WTC11 (cell line): ENCODE measurements at regions not wholly inside any gene's neighbourhood (a gene's known extent, or its start where the extent isn't known, plus 50 kb on each side); places are given as distances from the start of the nearest gene placed in this dataset.

Source experiments
- ATAC-seq: fragments of 200-7000 bp; cut with Tn5 transposase; 2 replicates; pipeline ENCODE4 v1.10.0; 2021; ENCODE audit warnings: mild to moderate bottlenecking, moderate library complexity
- CTCF ChIA-PET: fragments of 300-600 bp; sonication (Branson Sonifier 250); formaldehyde crosslinking; loops from one replicate; lab custom pipeline; 2021; ENCODE audit warnings: antibody characterized with exemption; lab: Charles Lee
- POLR2A ChIA-PET: fragments of 350-600 bp; sonication (Branson Sonifier 250); formaldehyde crosslinking; loops from one replicate; lab custom pipeline; 2021; ENCODE audit warnings: antibody characterized with exemption; lab: Charles Lee
- DNase-seq: peaks from one replicate; pipeline ENCODE4 v3.0.0; 2021; ENCODE audit warnings: low spot score
- H3K27ac Mint-ChIP-seq: 2 replicates; pipeline ENCODE4 v1.8.0; 2021; ENCODE audit warnings: mixed read lengths
- H3K27me3 Mint-ChIP-seq: 2 replicates; pipeline ENCODE4 v1.8.0; 2021; ENCODE audit warnings: low read depth, mild to moderate bottlenecking, moderate library complexity, mixed read lengths
- H3K36me3 Mint-ChIP-seq: 2 replicates; pipeline ENCODE4 v1.8.0; 2021; ENCODE audit warnings: mixed read lengths
- H3K4me1 Mint-ChIP-seq: 2 replicates; pipeline ENCODE4 v1.8.0; 2022; ENCODE audit warnings: mixed read lengths
- H3K4me3 Mint-ChIP-seq: 2 replicates; pipeline ENCODE4 v1.8.0; 2021; ENCODE audit warnings: mild to moderate bottlenecking, moderate library complexity, mixed read lengths
- H3K9me3 Mint-ChIP-seq: 2 replicates; pipeline ENCODE4 v1.8.0; 2021; ENCODE audit warnings: mixed read lengths
- ATF1 ChIP-seq: sonication (generic); formaldehyde crosslinking; IDR thresholded peaks from 2 replicates; pipeline ENCODE4 v1.8.1; 2023; ENCODE audit warnings: mild to moderate bottlenecking, moderate library complexity, missing genetic modification reagents
- E2F1 ChIP-seq: sonication (generic); formaldehyde crosslinking; IDR thresholded peaks from 2 replicates; pipeline ENCODE4 v1.8.0; 2022; ENCODE audit warnings: mild to moderate bottlenecking, missing genetic modification reagents
- FOXK1 ChIP-seq: sonication (generic); formaldehyde crosslinking; IDR thresholded peaks from 2 replicates; pipeline ENCODE4 v1.8.0; 2022; ENCODE audit warnings: mild to moderate bottlenecking, moderate library complexity, missing genetic modification reagents
- GABPB1 ChIP-seq: sonication (generic); formaldehyde crosslinking; IDR thresholded peaks from 2 replicates; pipeline ENCODE4 v1.8.1; 2023; ENCODE audit warnings: mild to moderate bottlenecking, missing genetic modification reagents
- IRF1 ChIP-seq: sonication (generic); formaldehyde crosslinking; IDR thresholded peaks from 2 replicates; pipeline ENCODE4 v1.8.0; 2023; ENCODE audit warnings: missing genetic modification reagents
- KAT7 ChIP-seq: sonication (generic); formaldehyde crosslinking; IDR thresholded peaks from 2 replicates; pipeline ENCODE4 v1.8.1; 2023; ENCODE audit warnings: missing genetic modification reagents, mild to moderate bottlenecking, borderline replicate concordance
- NR3C1 ChIP-seq: sonication (generic); formaldehyde crosslinking; conservative IDR thresholded peaks from 2 replicates; pipeline ENCODE4 v1.8.1; 2023; ENCODE audit warnings: low read depth, mild to moderate bottlenecking, missing genetic modification reagents
- SMAD4 ChIP-seq: sonication (generic); formaldehyde crosslinking; IDR thresholded peaks from 2 replicates; pipeline ENCODE4 v1.8.0; 2022; ENCODE audit warnings: mild to moderate bottlenecking, missing genetic modification reagents
- SOX15 ChIP-seq: fragments of 250-450 bp; sonication (Bioruptor Pico); IDR thresholded peaks from 2 replicates; pipeline ENCODE4 v1.9.0; 2021; ENCODE audit warnings: mild to moderate bottlenecking
- SP1 ChIP-seq: sonication (generic); formaldehyde crosslinking; conservative IDR thresholded peaks from 2 replicates; pipeline ENCODE4 v1.8.1; 2022; ENCODE audit warnings: missing genetic modification reagents
- TCF7 ChIP-seq: sonication (generic); formaldehyde crosslinking; IDR thresholded peaks from 2 replicates; pipeline ENCODE4 v1.8.0; 2022; ENCODE audit warnings: mild to moderate bottlenecking, low read depth, missing genetic modification reagents, moderate library complexity
- ZNF138 ChIP-seq: sonication (generic); formaldehyde crosslinking; conservative IDR thresholded peaks from 2 replicates; pipeline ENCODE4 v1.8.1; 2022; ENCODE audit warnings: mild to moderate bottlenecking, moderate library complexity, missing genetic modification reagents
- ZNF281 ChIP-seq: sonication (generic); formaldehyde crosslinking; IDR thresholded peaks from 2 replicates; pipeline ENCODE4 v1.8.0; 2023; ENCODE audit warnings: mild to moderate bottlenecking, missing genetic modification reagents
- ZNF532 ChIP-seq: fragments of 250-450 bp; sonication (Bioruptor Pico); IDR thresholded peaks from 2 replicates; pipeline ENCODE4 v1.9.0; 2021; ENCODE audit warnings: mild to moderate bottlenecking, borderline replicate concordance
- TF ChIP-seq, protein P1 (sequence below): sonication (generic); formaldehyde crosslinking; IDR thresholded peaks from 2 replicates; pipeline ENCODE4 v1.8.1; 2022; ENCODE audit warnings: missing genetic modification reagents, borderline replicate concordance
- TF ChIP-seq, protein P2 (sequence below): fragments of 250-450 bp; sonication (Bioruptor Pico); IDR thresholded peaks from 2 replicates; pipeline ENCODE4 v1.9.0; 2021; ENCODE audit warnings: mild to moderate bottlenecking
- TF ChIP-seq, protein P3 (sequence below): sonication (generic); formaldehyde crosslinking; conservative IDR thresholded peaks from 2 replicates; pipeline ENCODE4 v1.8.1; 2022; ENCODE audit warnings: mild to moderate bottlenecking, missing genetic modification reagents

DNA sequence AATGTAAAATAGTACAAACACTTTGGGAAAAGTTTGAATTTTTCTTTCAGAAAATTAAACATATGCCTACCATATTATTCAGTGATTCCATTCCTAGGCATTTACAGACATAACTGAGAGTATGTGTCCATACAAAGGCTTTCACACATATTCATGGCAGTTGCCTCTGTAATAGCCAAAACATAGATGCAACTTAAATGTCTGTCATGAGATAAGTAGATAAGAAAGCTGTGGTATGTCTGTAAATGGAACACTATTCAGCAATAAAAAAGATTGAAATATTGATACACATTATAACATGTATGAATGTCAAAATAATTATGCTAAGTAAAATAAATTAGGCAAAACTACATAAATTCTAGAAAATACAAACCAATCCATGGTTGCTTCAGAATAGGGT, 964.5 kb upstream of the MBL2 start:
- DNase-seq (no peak), ATAC-seq (no peak)
- H3K27ac Mint-ChIP-seq: no peak overlapping the region
- H3K4me1 Mint-ChIP-seq: no peaks in the 10 kb centered on the region
- no peaks in the 10 kb centered on the region for H3K36me3 Mint-ChIP-seq
- ChIA-PET POLR2A (no interaction called here), CTCF (no interaction called here)
- peaks cover 11% of the 10 kb centered on the region for H3K9me3 Mint-ChIP-seq
- H3K27me3 Mint-ChIP-seq: no peaks in the 10 kb centered on the region
- H3K4me3 Mint-ChIP-seq: no peak overlapping the region
- TF ChIP-seq KAT7 (no peak), GABPB1 (CRISPR knock-in tag) (no peak), ATF1 (CRISPR knock-in tag) (no peak), E2F1 (CRISPR knock-in tag) (no peak), IRF1 (CRISPR knock-in tag) (no peak)
- TF ChIP-seq, protein P1, sequence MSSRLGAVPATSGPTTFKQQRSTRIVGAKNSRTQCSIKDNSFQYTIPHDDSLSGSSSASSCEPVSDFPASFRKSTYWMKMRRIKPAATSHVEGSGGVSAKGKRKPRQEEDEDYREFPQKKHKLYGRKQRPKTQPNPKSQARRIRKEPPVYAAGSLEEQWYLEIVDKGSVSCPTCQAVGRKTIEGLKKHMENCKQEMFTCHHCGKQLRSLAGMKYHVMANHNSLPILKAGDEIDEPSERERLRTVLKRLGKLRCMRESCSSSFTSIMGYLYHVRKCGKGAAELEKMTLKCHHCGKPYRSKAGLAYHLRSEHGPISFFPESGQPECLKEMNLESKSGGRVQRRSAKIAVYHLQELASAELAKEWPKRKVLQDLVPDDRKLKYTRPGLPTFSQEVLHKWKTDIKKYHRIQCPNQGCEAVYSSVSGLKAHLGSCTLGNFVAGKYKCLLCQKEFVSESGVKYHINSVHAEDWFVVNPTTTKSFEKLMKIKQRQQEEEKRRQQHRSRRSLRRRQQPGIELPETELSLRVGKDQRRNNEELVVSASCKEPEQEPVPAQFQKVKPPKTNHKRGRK (CRISPR knock-in tag): no peak

GRCh38 chr10:53726921-53727320, 954.3 kb upstream of the MBL2 start:
- no peak for DNase-seq
- Mint-ChIP-seq H3K4me3 (no peak overlapping the region), H3K27ac (no peak overlapping the region), H3K4me1 (no peaks in the 10 kb centered on the region; the same call in 1 of the 2 replicates), H3K9me3 (peaks cover 5% of the 10 kb centered on the region), H3K27me3 (no peaks in the 10 kb centered on the region), H3K36me3 (no peaks in the 10 kb centered on the region)
- ChIA-PET POLR2A (no interaction called here), CTCF (no interaction called here)
- ATAC-seq: no peak
- TF ChIP-seq SMAD4 (CRISPR knock-in tag): no peak
- TF ChIP-seq, protein P2, sequence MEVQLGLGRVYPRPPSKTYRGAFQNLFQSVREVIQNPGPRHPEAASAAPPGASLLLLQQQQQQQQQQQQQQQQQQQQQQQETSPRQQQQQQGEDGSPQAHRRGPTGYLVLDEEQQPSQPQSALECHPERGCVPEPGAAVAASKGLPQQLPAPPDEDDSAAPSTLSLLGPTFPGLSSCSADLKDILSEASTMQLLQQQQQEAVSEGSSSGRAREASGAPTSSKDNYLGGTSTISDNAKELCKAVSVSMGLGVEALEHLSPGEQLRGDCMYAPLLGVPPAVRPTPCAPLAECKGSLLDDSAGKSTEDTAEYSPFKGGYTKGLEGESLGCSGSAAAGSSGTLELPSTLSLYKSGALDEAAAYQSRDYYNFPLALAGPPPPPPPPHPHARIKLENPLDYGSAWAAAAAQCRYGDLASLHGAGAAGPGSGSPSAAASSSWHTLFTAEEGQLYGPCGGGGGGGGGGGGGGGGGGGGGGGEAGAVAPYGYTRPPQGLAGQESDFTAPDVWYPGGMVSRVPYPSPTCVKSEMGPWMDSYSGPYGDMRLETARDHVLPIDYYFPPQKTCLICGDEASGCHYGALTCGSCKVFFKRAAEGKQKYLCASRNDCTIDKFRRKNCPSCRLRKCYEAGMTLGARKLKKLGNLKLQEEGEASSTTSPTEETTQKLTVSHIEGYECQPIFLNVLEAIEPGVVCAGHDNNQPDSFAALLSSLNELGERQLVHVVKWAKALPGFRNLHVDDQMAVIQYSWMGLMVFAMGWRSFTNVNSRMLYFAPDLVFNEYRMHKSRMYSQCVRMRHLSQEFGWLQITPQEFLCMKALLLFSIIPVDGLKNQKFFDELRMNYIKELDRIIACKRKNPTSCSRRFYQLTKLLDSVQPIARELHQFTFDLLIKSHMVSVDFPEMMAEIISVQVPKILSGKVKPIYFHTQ (CRISPR knock-in tag): no peak
- no peak for TF ChIP-seq NR3C1 (CRISPR knock-in tag)
- TF ChIP-seq SP1 (CRISPR knock-in tag): no peak
- TF ChIP-seq, protein P3, sequence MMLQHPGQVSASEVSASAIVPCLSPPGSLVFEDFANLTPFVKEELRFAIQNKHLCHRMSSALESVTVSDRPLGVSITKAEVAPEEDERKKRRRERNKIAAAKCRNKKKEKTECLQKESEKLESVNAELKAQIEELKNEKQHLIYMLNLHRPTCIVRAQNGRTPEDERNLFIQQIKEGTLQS: no peak
- TF ChIP-seq SOX15 (CRISPR knock-in tag): no peak
- TF ChIP-seq, protein P1 (CRISPR knock-in tag): no peak
- TF ChIP-seq ZNF281: no peak
- TF ChIP-seq ZNF138 (CRISPR knock-in tag): no peak
- no peak for TF ChIP-seq FOXK1
- TF ChIP-seq ZNF532: no peak
- TF ChIP-seq TCF7: no peak
